ENCODE measurements at regions not wholly inside any gene's neighbourhood (a gene's known extent, or its start where the extent isn't known, plus 50 kb on each side); places are given as distances from the start of the nearest gene placed in this dataset.

DNA sequence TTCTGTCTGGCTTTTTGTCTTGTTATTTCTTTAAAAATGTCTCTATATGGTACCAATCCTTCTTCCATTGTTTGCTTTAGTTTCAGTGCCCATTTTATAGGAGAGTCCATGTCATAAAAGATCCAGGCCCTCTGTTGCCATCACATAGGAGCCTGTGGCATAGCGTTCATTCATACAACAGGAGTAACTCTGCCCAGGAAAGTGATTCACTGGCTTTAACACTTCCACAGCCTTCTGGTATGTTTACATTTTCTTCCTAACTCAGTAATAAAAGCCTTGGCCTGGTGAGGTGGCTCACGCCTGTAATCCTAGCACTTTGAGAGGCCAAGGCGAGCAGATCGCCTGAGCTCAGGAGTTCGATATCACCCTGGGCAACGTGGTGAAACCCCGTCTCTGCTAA lies 519.3 kb upstream of the PTGER4 start:
- TF ChIP-seq, protein P1, sequence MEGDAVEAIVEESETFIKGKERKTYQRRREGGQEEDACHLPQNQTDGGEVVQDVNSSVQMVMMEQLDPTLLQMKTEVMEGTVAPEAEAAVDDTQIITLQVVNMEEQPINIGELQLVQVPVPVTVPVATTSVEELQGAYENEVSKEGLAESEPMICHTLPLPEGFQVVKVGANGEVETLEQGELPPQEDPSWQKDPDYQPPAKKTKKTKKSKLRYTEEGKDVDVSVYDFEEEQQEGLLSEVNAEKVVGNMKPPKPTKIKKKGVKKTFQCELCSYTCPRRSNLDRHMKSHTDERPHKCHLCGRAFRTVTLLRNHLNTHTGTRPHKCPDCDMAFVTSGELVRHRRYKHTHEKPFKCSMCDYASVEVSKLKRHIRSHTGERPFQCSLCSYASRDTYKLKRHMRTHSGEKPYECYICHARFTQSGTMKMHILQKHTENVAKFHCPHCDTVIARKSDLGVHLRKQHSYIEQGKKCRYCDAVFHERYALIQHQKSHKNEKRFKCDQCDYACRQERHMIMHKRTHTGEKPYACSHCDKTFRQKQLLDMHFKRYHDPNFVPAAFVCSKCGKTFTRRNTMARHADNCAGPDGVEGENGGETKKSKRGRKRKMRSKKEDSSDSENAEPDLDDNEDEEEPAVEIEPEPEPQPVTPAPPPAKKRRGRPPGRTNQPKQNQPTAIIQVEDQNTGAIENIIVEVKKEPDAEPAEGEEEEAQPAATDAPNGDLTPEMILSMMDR (IDR thresholded peaks at IDR 0.05), result no peak
- no peak for TF ChIP-seq POLR2A (IDR thresholded peaks at IDR 0.05)

All from testis (tissue), 2 donors.